GM13976 (cell line): ENCODE measurements at regions not wholly inside any gene's neighbourhood (a gene's known extent, or its start where the extent isn't known, plus 50 kb on each side); places are given as distances from the start of the nearest gene placed in this dataset.

ENCODE experiments used
- DNase-seq: peaks from one replicate; pipeline ENCODE4 v3.0.0; 2012; ENCODE audit warnings: low spot score
- CTCF ChIP-seq: IDR thresholded peaks from 2 replicates; pipeline ENCODE4 v1.5.1; 2012; ENCODE audit warnings: borderline replicate concordance, mild to moderate bottlenecking; ENCODE audit not compliant: insufficient read depth; ENCODE audit errors: extremely low read depth, missing control alignments, control extremely low read depth
- in situ Hi-C: fragments of 300-500 bp; cut with MboI; formaldehyde crosslinking; loops from one replicate; pipeline ENCODE4 v1.12.0; 2022; ENCODE audit warnings: low sequenced_read_pairs, mixed read lengths, inconsistent platforms; ENCODE audit not compliant: unreplicated experiment

GRCh38 chr3:53975382-53975781, 83.7 kb upstream of the SELENOK start:
- no peak for DNase-seq
- no peak for TF ChIP-seq CTCF
- in situ Hi-C loops, result no loop called here

- in situ Hi-C loops, result no loop called here
- no peak for DNase-seq
- no peak for TF ChIP-seq CTCF
Measured at GRCh38 chr3:53974324-53974723, 82.7 kb upstream of the SELENOK start.

- TF ChIP-seq CTCF, result no peak
- DNase-seq, result no peak
- in situ Hi-C loops, result no loop called here
Measured at GRCh38 chr3:53973905-53974304, 82.2 kb upstream of the SELENOK start.

- no peak for DNase-seq
- TF ChIP-seq CTCF, result no peak
- in situ Hi-C loops, result no loop called here
Measured at GRCh38 chr3:53970661-53971060, 79.0 kb upstream of the SELENOK start.

- in situ Hi-C loops, result no loop called here
Measured at GRCh38 chr3:53969086-53969485, 77.4 kb upstream of the SELENOK start.

GRCh38 chr3:53965291-53965690, 73.6 kb upstream of the SELENOK start:
- no peak for DNase-seq

More at GRCh38 chr3:53969086-53969485, 77.4 kb upstream of the SELENOK start:
- no peak for DNase-seq
- TF ChIP-seq CTCF, result no peak

More at GRCh38 chr3:53965291-53965690, 73.6 kb upstream of the SELENOK start:
- no peak for TF ChIP-seq CTCF
- in situ Hi-C loops, result no loop called here
